HG03457 (cell line): ENCODE measurements at regions not wholly inside any gene's neighbourhood (a gene's known extent, or its start where the extent isn't known, plus 50 kb on each side); places are given as distances from the start of the nearest gene placed in this dataset.

Experiments used
- ATAC-seq: cut with Tn5 transposase; IDR thresholded peaks from one replicate; pipeline ENCODE4 v1.9.1; 2021; ENCODE audit warnings: moderate number of reproducible peaks; ENCODE audit not compliant: unreplicated experiment

DNA sequence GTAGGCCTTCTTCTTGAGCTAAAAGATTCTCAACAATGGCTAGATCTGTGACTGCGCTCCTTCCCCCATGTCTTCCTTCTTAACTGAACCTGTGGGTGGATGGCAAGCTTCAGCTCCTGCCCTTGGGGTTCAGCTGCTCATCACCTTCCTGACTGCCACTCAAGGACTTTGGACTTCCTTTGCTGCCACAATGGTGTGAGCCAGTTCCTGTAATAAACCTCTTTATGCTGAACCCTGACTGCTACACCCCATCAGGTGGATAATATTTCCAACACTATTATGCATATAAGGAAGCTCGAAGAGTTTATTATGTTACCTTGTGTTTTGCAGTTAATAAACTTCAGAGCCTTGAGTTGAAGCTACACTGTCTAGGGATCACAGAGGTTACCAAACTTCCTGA is 208.9 kb upstream of the SLC10A2 start:
- ATAC-seq, result no peak

DNA sequence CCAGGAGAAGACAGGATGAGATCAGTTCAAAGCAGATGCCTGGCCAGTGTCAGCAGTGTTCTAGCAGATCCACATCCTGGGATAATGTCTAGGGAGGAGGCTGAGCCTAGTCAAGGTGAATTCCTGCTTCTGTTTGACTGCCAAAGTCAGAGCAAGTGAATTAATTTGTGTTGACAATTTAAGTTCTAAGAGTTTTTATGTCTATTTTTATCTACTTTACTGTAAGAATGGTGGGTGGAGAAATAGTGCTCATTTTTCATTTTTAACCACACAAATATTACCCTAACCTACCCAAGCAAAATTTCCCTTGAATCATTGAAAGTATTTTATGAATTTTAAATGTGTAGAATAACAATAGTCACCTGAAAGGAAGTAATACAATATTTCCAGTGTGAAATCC is 207.6 kb upstream of the SLC10A2 start:
- no peak for ATAC-seq

DNA sequence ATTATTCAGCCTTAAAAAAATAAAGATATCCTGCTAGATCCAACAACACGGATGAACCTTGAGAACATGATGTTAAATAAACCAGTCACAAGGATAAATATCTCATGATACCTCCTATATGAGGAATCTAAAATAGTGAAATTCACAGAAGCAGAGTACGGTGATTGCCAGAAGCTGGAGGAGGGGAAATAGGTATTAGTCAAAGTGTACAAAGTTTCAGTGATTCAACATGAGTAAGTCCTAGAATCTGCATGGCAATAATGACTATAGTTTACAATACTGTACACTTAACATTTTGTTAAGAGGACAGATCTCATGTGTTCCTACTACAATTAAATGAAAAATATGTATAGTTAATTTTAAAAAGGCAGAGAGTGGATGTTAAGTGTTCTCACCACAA is 206.6 kb upstream of the SLC10A2 start:
- no peak for ATAC-seq

DNA sequence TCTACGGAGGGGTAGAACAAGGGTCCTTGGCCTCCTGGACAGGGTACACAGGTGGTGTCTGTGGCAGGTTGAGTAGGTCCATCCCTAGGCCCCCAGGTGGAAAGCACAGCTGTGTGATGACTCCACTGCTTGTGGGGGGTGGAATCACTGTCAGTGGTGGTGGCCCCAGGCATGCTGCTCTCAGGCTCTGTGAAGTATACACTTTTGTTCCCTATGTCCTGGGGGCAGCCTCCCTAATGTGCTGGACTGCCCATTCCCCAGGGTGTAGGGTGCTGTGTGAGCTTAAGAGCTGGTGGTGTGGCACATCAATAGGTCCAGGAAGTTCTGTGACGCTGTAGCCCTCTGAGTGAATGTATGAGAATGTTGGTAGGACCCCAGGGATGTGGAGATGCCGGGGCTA is 197.2 kb upstream of the SLC10A2 start:
- no peak for ATAC-seq

DNA sequence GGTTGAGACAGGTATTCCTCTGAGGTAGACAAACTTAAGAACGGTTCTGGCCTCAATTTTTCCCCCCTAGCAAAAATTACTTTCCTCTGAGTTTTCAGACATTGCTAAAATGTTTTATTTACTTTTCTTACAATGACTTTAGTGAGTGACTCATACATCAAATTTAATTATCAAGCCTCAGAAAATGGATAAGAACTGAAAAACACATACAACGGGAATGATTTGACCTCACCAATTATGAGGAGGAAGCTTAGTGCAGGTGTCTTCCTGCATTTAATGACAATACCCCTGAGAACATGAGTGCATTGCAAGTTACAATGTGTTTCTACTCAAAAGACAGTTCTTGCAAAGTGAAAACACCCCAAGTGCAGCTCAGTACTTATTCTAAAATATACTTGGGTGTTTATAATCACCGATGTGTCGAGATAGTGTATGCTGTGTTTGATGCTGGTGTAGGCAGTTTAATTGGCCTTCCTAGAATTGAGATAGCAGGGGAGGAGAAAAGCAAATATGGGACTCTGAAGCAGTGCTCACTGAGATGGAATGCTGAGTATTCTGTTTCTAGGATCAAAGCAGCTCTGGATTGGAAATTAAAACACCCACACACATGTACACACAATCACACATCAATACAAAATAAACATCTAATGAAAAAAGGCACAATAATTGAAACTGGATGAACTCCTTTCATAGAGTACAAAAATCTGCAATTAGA is 189.5 kb upstream of the SLC10A2 start:
- no peak for ATAC-seq

DNA sequence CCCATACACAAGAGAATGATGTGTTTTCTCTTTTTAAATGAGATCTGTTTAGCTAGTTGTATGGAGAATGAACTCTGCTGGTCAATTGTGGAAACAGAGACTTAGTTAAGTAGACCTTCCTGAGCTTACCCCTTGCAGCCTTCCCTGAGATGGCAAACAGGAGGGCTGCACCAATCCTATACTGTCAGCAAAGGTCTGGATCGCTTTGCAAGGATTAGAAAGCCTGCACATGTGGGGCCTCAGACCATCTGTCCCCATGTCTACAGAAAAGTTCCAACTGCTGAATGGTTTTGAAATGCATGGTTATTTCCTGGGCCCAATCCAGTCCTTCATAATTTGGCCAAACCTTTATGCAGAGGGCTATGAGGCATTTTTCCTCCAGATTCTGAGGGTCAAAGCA is 183.9 kb upstream of the SLC10A2 start:
- ATAC-seq, result no peak

DNA sequence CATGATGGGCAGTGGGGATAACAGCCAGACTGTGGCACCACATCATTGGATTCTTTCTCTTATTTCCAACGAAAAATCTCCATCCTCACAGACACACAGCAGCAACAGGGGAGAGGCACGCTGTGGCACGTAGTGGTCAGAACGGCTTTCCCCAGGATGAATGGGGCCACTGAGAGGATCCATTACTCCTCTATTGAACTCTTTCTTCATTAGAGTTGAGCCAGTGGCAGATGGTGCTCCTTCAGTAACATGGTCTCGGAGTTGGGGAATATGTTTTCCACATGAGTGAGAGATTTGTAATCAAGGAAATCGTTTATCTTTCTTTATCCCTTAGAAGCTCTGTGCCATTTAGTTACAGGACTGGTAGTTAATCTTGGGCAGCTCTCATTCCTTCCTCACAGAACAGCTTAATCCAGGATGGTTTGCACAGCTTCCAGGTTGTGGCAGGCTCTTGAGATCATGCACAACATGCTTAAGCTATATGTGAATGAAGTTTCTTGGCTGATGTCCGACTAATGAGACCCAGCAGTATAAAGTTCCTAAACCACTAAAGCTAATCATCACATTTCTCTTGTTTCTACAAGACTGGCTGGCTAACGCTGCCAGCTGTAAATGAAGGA is 180.5 kb upstream of the SLC10A2 start:
- ATAC-seq, result no peak

DNA sequence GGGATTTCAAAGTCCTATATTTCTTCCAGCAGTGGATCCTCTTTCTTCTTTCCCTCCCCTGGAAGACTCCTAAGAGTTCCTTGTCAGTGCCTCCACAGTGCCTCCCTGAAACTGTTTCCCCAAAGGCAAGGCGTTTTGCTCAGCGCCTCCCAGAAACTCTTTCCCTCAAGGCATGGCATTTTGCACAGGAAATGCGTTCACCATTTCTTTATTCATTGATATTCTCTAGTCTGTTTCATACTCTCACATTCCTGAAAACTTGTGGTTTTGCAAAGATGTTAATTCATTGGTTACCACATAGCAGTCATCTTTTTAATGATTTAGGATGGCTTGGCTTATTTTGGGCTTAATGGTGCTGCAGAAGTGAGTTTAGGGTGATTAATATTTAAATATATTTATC is 177.3 kb upstream of the SLC10A2 start:
- no peak for ATAC-seq

DNA sequence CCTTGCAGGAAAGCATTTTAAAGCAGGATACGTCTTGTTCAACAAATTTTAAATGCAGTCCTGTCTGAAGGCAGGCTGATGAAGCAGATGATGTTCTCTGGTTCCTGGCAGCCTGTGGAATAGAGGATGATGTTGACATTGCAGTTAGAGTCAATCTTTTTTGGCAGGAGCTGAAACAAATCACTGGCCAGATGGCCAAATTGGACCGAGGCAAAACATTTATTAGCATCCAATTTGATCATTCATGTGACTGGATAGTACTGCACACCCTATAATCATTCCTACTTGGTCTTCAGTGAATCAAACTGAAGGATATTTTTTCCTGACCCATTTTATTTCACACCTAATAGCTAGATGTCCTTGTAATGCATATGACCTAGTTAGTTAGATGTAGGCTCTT is 172.2 kb upstream of the SLC10A2 start:
- no peak for ATAC-seq

DNA sequence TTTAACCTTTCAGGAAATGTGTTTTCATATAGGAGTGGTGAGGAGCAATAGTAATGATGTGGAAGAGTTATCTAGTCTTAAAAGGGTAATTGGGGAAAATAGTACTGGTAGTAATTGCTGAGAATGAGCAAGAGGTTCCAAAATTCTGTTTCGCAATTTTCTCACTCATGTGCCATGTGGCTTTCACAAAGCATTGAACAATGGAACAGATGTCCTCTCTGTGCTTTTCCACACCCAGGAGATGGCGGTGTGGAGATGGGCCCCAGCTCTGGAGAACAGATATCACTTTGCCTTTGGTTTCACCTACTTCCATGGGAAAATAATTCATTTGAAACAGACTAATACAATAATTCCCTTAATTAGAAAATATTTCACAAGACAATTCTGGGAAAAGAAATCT is 170.0 kb upstream of the SLC10A2 start:
- ATAC-seq, result no peak

DNA sequence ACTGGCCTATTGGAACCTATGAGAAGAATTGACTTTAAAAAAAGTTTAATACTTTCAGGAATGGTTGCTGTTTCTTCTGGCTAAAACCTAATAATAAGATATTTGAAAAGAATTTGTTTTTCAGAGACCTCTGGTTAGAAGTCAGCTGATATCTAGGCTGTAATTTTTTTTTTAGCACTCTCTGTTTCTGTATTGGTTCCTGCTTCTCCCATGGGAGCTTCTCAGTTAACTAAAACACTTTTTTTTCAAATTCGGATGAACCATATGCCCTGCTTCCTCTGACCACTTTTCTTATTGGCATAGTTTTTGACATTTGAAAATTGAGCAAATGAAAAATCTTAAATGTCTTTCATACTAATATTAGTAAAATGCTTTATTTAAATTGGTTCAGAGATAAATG is 163.5 kb upstream of the SLC10A2 start:
- no peak for ATAC-seq

DNA sequence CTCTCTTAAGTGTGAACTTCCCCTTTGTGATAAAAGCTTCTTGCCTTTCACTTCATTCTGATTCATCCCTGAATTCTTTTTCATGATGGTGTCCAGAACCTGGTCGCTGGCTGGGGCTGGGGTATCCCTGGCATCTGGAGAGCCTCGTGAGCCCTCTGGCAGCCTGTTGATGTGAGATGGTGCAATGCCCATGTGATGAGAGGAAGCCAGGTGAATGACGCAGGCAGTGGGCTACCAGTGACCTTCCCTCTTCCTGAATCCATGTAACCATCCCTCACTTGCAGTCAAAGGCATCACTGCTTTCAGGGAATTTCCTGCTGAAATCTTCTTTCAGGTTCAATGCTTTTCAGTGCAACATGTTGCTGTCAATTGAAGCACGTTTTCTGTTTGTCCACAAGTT is 158.6 kb upstream of the SLC10A2 start:
- ATAC-seq, result no peak

DNA sequence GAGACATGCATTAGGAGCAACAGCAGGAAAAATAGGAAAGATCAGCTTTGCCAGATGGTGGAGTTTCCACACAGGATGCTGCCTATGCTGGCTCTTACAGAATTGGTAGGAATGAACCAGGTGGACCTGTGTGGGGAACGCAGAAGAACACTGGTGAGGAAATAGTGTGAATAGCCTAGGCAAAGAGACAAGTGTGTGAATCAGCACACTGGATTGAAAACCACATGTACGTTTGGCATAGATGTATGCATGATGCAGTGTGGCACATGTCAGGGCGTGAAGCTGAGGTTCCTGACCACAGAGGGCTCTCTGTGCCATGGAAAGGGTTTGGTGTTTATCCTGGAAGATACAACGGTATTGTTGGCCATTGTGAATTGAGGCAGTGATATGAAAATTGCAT is 156.5 kb upstream of the SLC10A2 start:
- ATAC-seq, result no peak

DNA sequence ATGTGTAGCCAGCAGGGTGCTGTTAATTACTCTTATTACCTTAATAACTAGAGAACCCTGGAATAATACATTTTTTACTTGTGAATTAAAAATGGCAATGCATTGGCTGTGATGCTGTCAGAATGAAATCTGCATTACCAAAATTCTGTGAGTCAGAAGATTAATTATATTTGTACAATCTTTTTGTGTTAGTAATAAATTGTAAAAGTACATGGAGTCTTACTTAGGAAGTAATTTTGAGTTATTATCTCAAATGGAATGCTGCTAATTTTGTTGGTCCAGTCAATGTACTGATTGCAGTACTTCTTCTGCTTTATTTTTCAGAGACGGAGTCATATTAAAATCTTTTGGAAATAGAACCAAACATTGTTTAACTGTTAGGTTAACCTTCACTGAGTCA is 152.0 kb upstream of the SLC10A2 start:
- ATAC-seq, result no peak

DNA sequence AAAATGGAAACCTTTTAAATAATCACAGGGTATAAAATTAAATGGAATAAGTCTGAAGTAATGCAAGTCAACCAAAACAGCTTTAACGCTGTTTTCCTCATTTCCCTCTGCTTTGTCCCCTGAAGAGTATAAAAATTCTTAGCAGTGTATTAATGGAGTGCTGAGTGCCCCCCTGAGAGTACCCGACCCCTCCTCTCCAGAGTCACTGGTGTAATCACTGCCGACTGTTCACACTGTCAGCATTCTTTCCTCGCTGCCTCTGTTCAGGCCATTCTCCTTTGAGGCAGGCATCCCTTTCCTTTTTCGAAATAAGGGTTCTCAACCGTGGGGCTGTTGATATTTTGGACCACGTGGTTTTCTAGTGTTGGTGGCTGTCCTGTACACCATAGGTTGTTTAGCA is 146.9 kb upstream of the SLC10A2 start:
- no peak for ATAC-seq

DNA sequence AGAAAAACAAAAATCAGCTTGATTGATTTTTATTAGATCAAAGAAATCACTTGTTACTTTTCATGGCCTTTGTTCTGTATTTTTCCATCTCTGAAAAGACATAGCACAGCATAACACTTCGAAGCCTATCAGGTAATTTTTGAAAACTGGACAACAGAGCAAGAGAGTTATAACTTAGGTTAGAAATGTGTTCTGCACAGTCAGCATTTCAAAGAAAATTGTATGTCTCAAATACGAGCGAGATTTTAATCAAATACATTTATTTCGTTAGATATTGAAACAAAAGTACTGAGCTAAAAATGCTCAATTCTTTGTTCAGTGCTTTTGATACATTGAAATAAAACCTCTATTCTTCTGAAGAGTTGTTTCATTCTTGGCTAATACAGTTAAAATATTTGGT is 144.1 kb upstream of the SLC10A2 start:
- no peak for ATAC-seq

DNA sequence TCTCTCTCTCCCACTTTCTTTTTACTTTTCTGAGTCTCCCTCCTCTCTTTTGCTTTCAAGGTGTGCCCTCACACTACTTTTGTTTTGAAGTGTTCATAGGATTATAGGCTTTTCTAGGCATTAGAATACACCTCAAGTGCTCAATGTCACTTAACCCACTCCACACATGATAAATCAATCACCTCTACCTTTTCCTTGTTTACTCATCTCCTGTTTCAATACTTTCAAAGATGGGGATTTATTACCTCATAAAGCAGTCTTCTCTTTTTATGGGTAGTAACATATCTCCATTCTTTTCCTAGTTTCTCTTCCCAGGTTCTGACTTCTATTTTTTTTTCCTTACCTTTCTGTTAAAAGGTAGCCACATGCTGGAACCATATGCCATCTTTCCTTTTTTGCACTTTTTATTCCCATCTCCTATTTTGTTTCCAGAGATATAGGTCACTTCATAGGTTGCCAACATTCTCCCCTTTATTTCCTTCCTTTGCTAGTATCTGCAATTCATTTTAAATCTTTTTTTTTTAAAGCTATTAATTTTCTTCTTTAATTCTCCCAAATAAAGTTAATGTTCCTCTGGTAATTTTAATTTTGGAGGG is 137.6 kb upstream of the SLC10A2 start:
- ATAC-seq, result no peak

DNA sequence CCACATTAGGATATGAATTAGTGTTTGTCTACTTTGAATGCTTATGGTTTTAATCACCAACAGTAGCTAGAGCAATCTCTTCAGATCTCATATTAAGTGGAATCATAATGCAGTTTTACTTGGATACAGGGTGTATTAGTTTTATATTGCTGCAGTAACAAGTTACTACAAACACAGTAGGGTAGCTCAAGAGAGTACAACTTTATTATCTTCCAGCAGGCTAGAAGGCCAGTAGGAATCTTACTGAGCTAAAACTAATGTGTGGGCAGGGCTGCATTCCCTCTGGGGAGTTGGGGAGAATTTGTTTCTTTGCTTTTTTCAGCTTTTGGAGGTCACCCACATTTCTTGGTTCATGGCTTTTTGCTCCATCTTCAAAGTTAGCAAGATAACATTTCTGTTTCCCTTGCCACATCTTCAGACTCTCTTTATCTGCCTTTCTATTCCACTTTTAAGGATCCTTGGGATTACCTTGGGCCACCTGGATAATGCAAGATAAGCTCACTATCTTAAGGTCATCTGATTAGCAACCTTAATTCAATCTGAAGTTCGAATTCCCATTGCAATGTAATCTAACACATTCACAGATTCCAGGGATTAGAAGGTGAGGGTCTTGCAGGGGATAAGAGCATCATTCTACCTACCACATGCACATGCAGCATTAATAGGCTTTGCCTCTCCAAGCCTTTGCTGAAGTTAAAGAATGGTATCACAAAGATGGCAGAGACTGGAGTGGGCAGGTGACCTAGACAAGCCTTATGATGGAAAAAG is 134.1 kb upstream of the SLC10A2 start:
- ATAC-seq, result no peak

DNA sequence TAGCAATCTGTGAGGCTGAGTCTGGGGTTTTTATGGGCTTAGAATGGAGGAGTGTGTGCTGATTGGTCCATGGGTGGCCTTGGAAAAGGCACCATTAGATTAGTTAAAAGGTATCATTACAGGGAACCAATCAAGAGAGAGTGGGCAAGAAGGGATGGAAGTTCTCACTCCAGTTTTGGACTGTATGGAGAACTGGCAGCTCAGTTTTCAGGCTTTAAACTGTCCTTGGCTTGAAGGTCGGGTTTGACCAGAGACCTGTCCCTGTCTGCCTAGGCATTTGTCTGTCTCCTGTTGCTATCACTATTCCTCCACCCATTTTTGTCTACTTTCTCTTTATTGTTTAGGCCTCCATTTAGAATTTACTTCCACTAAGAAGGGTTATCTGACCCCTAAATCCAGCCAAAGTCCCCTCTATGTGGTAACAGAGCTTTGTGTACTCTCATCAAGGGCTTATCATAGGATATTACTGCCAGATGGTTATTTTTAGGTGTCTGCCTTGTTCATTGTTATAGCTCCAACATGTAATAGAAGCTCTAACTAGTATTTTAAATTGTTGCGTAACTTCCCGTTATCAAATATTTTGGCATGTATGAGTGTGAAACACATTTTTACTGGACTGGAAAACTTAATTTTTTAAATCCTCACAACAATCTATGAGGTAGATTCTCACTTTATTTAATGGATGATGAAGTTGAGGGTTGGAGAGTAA is 133.3 kb upstream of the SLC10A2 start:
- no peak for ATAC-seq

DNA sequence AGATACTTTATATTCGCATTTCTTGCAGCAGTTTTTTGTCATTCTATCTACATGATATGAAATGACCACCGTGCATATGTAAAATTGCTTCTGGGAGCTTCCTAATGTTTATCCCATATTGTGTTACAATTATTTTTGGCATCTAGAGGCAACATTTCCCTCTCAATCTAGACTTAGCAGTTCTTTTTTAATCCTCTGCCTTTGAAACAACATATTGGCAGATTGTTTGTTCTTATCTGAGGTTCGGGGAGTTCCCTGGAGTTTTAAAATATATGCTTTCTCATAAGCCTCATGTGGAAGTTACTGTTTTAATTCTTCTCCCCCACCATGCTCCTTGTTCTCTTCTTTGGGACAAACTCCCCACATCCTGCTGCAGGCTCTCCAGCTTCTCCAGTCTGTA is 130.1 kb upstream of the SLC10A2 start:
- ATAC-seq, result no peak

DNA sequence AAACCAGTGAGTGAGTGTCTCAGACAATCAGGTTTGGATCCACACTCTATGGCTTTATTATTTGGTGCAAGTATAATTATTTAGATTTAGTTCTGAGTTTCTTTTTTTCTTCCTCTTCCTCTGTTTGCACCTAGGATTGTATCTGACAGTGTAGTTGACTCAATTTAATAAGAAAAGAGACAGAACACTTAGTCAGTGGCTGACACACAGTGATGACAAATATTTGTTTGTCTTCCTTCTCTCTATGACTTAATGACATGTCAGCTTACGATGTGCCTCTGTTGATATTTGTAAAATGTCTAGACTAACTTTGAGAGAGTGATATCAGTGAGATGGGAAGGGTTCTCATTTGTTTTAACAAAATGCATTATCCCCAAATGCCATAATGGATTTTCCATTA is 129.5 kb upstream of the SLC10A2 start:
- ATAC-seq, result no peak
